Tibial artery (tissue), 4 donors: ENCODE measurements at regions not wholly inside any gene's neighbourhood (a gene's known extent, or its start where the extent isn't known, plus 50 kb on each side); places are given as distances from the start of the nearest gene placed in this dataset.

Source experiments
- DNase-seq, 2 donors: peaks; one replicate each; pipeline ENCODE4 v3.0.0-alpha.2; 2019
- H3K27ac ChIP-seq, 2 donors: fragments of 200-600 bp; sonication (generic) in 1 of 2; 1 replicate in 1 of 2; 2 replicates in 1 of 2; pipeline ENCODE4 v1.5.1; 2018 to 2019; ENCODE audit warnings: mild to moderate bottlenecking in 1 of 2
- H3K27me3 ChIP-seq, 2 donors: fragments of 200-600 bp; sonication (generic) in 1 of 2; one replicate each; pipeline versions ENCODE4 v1.5.1 to v1.6.0; 2016 to 2019
- H3K36me3 ChIP-seq, 3 donors: fragments of 200-600 bp; sonication (generic) in 2 of 3; one replicate each; pipeline ENCODE4 v1.5.1; 2016 to 2019; ENCODE audit warnings: mild to moderate bottlenecking in 2 of 3
- H3K4me1 ChIP-seq, 4 donors: fragments of 200-600 bp; sonication (generic) in 2 of 4; 1 replicate in 3 of 4; 2 replicates in 1 of 4; pipeline ENCODE4 v1.5.1; 2016 to 2019
- H3K4me3 ChIP-seq, 2 donors: fragments of 200-600 bp; sonication (generic) in 1 of 2; 1 replicate in 1 of 2; 2 replicates in 1 of 2; pipeline ENCODE4 v1.5.1; 2018 to 2019; ENCODE audit warnings: mild to moderate bottlenecking in 2 of 2
- H3K9me3 ChIP-seq, 3 donors: fragments of 200-600 bp; sonication (generic) in 1 of 3; one replicate each; pipeline ENCODE4 v1.5.1; 2016 to 2019
- CTCF ChIP-seq, 2 experiments: fragments of 200-600 bp in 1 of 2; fragments of 450-650 bp in 1 of 2; IDR thresholded peaks; one replicate each; pipeline ENCODE4 v1.5.1; 2017 to 2019; ENCODE audit warnings: antibody characterized with exemption in 2 of 2, mild to moderate bottlenecking in 1 of 2, moderate library complexity in 1 of 2
- intact Hi-C: fragments of 100-400 bp; cut with DNase I; formaldehyde crosslinking; loops from one replicate; pipeline ENCODE4 v1.15.0; 2023; ENCODE audit warnings: low total_unique reads

GRCh38 chr12:18922851-18923250, 184.9 kb downstream of the CAPZA3 start:
- H3K36me3 ChIP-seq: no peaks in the 10 kb centered on the region
- H3K4me1 ChIP-seq: no peaks in the 10 kb centered on the region
- no peak overlapping the region for H3K27ac ChIP-seq
- H3K9me3 ChIP-seq: no peaks in the 10 kb centered on the region
- DNase-seq: no peak
- TF ChIP-seq CTCF (IDR thresholded peaks at IDR 0.05): no peak
- no peaks in the 10 kb centered on the region for H3K27me3 ChIP-seq
- H3K4me3 ChIP-seq: no peak overlapping the region
- intact Hi-C loops: no loop called here

- intact Hi-C loops: no loop called here
- no peaks in the 10 kb centered on the region for H3K4me1 ChIP-seq
- TF ChIP-seq CTCF (IDR thresholded peaks at IDR 0.05): no peak
- no peaks in the 10 kb centered on the region for H3K27me3 ChIP-seq
- no peaks in the 10 kb centered on the region for H3K36me3 ChIP-seq
- DNase-seq: no peak
- no peaks in the 10 kb centered on the region for H3K9me3 ChIP-seq
- no peak overlapping the region for H3K27ac ChIP-seq
- no peak overlapping the region for H3K4me3 ChIP-seq
Measured at GRCh38 chr12:18923721-18924120, 185.8 kb downstream of the CAPZA3 start.

GRCh38 chr12:18926188-18926587, 188.3 kb downstream of the CAPZA3 start:
- intact Hi-C loops: no loop called here
- Histone ChIP-seq H3K36me3 (no peaks in the 10 kb centered on the region), H3K4me1 (no peaks in the 10 kb centered on the region), H3K27ac (no peak overlapping the region), H3K27me3 (no peaks in the 10 kb centered on the region), H3K4me3 (no peak overlapping the region), H3K9me3 (no peaks in the 10 kb centered on the region)
- TF ChIP-seq CTCF (IDR thresholded peaks at IDR 0.05): no peak
- no peak for DNase-seq

- intact Hi-C loops: no loop called here
Measured at GRCh38 chr12:18932211-18932610, 194.3 kb downstream of the CAPZA3 start.

GRCh38 chr12:18932715-18933114, 194.8 kb downstream of the CAPZA3 start:
- Histone ChIP-seq H3K27me3 (no peaks in the 10 kb centered on the region), H3K27ac (no peak overlapping the region), H3K36me3 (no peaks in the 10 kb centered on the region), H3K9me3 (no peaks in the 10 kb centered on the region), H3K4me3 (no peak overlapping the region), H3K4me1 (no peaks in the 10 kb centered on the region)
- DNase-seq: no peak
- intact Hi-C loops: no loop called here
- no peak for TF ChIP-seq CTCF (IDR thresholded peaks at IDR 0.05)

More at GRCh38 chr12:18932211-18932610, 194.3 kb downstream of the CAPZA3 start:
- H3K4me1 ChIP-seq: no peaks in the 10 kb centered on the region
- no peaks in the 10 kb centered on the region for H3K27me3 ChIP-seq
- no peak overlapping the region for H3K4me3 ChIP-seq
- no peak for TF ChIP-seq CTCF (IDR thresholded peaks at IDR 0.05)
- no peak overlapping the region for H3K27ac ChIP-seq
- DNase-seq: no peak
- H3K36me3 ChIP-seq: no peaks in the 10 kb centered on the region
- H3K9me3 ChIP-seq: no peaks in the 10 kb centered on the region

- Histone ChIP-seq H3K27me3 (no peaks in the 10 kb centered on the region), H3K27ac (no peak overlapping the region), H3K36me3 (no peaks in the 10 kb centered on the region), H3K9me3 (no peaks in the 10 kb centered on the region), H3K4me3 (no peak overlapping the region), H3K4me1 (no peaks in the 10 kb centered on the region)
- intact Hi-C loops: no loop called here
- no peak for TF ChIP-seq CTCF (IDR thresholded peaks at IDR 0.05)
- DNase-seq: no peak
Measured at GRCh38 chr12:18935371-18935965, 194.1 kb upstream of the PLEKHA5 start.
